DMS153 treated with DMSO at 0.1 percent for 48 hours (cell line): ENCODE measurements at regions not wholly inside any gene's neighbourhood (a gene's known extent, or its start where the extent isn't known, plus 50 kb on each side); places are given as distances from the start of the nearest gene placed in this dataset.
A peak's percentile ranks its signal among the peaks of the same experiment; 100 is the strongest.
"Not testable (repeated sequence)": the region's sequence is repeated elsewhere in the genome, so short reads cannot be mapped to it uniquely, and the experiment has no call there.

Experiments used
- DNase-seq: peaks from one replicate; lab custom pipeline; 2025; ENCODE audit not compliant: unreplicated experiment; lab: John Stamatoyannopoulos, UW

DNA sequence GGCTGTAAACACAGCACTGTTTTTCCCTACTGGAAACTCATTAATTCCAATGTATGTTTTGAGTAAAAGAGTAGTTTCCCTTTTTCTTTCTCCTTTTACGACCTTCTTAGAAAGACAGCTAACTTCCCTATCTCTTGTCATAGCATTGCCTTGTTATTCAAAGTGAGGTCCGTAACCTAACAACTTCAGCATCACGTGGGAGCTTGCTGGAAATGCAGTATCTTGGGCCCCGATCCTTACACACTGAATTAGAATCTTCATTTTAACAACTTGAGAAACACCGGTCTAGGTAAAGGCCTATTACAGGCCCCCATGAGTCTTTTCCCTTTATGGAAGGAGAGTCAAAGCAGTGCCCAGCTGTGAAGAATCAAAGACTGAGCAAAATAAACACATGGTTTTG is 230.7 kb upstream of the PRKD1 start:
- no peak for DNase-seq

DNA sequence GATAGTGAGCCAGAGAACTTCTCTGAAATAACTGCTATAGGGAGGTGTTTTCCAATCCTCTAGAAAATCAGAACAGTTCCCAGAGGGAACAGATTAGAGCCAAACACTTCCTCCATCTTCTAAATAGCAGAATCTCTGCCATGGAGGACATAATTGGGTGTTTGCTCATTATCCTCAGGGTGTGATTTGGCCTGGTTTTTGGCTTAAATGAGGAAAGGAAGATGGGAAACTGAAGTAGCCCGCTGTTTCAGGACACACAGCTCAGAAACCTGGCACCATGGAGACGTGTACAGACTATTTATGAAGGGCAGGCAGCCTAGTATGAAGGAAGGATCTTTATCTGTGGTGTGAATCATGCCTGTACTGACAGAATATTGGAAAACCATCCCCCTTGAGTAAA is 231.7 kb upstream of the PRKD1 start:
- no peak for DNase-seq

DNA sequence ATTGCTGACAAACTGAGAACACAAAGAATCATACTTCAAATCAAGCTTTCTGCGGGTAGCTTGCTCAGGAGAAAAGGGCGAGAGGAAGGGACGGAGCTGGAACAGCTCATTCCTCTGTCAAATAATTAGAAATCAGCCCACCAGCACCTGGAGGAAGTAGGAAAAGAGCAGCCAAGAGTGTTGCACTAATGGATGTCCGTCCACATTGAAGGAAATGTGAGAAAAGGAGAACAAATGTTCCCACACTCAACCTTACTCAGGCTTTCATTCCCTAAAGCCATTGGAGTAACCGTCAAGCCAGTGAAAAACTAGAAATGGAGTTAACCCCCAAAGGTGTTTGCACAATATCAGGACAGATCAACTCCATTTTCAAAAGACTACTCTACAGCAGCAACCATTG is 233.0 kb upstream of the PRKD1 start:
- no peak for DNase-seq

DNA sequence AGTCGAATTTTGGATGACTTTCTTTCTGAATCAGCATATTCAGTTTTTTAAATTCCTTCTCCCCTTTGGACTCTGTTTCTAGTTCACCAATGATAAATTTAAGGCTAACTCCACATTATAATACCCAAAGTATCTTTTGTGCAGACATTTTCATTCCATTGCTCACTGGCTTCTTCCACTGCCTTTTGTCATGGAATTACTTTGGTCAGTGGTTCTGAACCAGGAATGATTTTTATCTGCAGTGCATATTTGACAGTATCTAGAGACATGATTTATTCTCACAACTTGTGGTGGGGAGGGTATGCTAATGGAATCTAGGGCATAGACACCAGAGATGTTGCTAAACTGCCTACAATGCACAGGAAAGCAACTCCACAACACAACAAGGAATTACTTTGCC is 234.4 kb upstream of the PRKD1 start:
- no peak for DNase-seq

DNA sequence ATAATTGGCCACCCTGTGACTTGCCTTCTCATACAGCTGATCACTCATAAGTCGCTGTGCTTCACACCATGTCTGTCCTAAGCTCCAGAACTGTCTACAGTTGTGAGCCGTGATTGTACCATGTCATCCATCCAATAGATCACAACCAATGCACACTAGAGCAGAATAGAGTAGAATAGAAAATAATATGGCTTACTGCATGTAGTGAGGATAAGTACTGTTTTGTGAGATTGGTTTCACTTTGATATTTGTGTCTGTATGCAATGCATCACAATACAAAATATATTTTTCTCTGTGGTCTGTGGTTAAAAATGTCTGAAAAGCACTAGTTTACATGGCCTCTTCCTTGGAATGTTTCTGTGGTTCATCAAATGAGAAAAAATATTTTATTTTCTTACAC is 237.6 kb upstream of the PRKD1 start:
- DNase-seq: no peak

DNA sequence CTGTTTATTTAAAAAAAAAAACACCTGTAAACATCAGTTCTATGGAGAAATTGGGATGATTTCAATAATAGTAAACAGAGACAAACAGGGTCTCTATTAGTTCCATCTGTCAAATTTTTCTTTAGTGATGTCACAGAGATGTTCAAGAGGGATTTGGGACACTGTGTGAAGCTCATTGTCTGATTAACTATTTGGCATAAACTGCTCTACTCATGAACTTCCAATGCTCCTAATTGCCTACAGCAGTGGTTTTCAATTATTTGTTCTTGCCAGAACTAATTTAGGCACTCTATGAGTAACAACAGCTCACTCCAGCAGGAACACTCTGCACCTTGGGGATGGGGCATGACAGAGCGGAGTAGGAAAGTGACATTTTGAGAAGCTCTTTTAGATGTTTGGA is 250.1 kb upstream of the PRKD1 start:
- DNase-seq: no peak

DNA sequence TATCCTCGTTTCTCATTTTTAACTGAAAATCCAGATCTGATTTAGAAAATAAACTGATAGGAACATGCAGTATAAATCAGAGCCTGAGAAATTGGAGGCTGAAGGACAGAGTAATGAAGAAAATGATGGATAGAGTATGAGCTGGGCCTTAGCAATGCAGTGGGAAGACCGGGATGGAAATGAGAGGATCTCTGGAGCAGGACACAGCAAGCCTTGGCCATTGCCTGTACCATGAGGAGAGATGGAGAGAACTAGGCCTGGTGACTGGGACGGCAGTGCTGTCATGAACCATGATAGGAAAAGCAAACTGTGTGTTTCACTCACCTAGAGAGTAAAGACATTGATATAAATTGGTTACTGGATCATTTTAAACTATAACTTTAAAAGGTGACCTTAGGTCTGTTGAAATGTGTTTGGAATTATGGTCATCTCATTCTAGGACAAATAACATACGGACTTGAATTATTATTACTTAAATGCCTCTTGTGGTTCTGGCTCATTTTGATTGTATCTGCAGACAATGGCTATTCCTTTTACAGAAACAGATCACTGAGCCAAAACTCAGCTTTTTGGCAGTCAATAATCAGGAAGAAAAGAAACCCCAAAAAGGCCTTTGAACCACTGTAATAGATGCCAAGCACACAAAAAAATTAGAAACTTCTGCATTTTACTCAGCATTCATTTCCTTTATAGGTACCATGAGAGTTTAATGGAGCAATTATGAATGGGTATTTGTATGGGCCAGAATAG is 251.9 kb upstream of the PRKD1 start:
- DNase-seq: no peak

DNA sequence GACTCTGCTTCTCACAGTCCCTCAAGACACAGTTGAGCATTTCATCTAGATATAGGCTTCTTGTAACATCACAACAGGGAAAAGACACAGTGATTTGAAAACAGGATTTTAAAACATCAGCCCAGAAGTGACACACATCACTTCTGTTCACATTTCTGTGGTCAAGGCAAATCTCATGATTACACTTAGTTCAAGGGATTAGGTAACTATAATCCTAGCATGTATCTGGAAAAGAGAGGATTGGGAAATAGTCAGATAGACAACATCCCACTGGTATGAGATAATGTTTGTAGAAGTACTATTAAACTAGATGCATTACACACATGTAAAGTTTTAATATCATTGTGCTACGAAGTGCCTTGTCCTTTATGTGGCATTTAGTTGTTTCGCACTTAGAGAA is 252.6 kb upstream of the PRKD1 start:
- no peak for DNase-seq

DNA sequence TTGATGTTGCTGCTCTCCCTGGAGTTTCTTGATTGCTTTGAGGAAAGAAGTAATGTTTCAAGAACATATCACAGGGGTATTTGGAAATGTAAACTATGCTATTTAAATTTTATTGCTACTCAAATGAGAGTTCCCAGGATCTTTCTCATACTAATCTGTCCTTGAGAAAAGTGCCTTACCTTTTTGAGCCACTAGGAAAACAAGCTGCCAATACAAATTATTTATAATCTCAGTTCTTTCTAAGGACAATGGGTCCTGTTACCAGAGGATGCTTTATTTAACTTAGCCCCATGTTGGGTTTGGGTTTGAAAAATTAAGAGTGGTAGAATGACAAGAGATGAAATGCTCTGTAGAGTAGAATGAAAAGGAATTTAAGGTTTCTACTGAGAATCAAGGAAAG is 258.2 kb upstream of the PRKD1 start:
- no peak for DNase-seq

DNA sequence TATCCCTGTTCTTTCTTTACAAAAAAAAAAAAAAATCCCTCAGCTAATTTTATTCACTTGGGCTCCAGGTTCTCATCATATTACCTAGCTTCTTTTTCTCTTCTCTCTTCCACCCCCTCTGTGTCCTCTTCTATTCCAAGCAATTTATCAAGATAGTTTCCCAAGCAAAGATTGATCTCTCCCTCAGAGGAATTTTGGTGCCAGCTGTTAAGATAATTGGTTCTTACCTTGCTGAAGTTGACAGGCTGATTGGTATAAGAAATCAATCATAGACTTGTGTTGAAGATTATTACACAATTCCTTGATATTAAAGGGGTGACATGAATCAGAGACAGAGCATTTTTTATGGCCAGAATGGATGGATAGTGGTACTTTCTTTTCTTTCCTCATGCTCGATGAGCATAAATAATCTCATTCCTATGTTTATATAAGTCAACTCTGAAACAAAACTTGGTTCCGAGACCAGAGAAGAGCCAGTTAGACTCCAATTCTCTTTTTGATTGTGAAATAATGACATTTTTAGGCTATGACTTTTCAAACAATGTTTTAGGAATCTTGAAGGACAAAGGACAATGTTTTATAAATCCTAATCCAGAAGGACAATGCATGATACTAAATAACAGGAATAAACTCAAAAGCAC is 264.1 kb upstream of the PRKD1 start:
- no peak for DNase-seq

DNA sequence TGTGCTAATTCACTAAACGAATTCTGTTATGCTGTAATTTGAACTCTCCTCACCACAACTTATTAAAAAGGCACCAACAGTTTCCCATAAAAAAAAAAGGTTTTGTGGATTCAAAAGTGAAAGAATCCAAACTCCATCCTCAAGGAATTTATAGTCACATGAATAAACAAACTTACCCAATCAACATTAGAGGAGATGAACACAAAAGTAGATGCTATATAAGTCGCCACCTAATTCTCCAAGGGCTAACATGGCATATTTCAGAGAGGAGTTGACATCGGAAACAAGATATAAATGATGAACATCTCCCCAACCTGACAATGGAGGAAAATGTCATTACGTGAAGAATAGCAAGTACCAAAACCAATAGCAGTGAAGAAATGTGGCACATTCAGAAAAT is 265.5 kb upstream of the PRKD1 start:
- DNase-seq: no peak

DNA sequence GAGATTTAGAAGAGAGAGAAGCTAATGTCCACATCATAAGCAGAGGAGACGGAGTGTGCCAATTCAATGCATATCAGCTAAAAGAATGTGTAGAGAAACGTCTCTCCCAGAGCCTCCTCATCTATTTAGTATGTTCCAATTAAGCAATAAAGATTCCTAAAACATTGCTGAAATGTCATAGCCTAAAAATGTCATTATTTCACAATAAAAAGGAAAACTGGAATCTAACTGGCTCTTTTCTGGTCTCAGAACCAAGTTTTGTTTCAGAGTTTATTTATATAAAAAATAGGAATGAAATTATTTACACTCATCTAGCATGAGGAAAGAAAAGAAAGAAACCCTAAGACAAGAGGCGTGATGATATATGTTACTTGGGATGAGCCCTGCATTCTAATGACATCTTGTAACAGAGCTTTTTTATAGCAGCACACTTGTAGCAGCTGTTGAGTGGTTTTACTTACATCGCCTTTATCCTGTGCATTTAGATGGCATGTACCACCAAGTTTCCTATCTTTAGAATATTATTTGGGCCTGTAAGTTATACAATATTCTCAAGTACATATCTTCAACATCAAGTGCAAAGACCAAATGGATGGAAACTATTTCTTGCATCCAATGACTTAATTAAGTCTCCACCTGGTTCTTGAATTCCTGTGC is 266.3 kb upstream of the PRKD1 start:
- DNase-seq: no peak

DNA sequence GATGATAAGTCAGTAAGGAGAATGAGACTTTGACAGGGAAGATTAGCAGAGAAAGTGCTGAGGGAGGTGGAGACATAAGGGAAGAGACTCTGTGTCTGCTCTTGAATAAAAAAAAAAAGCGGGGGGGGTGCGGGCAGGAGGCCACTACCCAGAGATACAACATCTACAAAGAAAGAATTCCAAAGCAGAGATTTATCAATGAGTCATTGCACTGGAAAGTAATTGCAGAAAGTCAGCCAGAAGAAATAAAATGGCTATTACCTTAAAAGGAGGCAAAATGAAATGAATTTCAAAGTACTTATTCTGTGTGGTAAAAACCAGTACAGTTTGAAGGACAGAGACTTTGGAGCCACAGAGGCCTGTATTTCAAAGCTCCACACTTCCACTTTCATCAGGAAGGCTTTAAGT is 267.1 kb upstream of the PRKD1 start:
- no peak for DNase-seq

DNA sequence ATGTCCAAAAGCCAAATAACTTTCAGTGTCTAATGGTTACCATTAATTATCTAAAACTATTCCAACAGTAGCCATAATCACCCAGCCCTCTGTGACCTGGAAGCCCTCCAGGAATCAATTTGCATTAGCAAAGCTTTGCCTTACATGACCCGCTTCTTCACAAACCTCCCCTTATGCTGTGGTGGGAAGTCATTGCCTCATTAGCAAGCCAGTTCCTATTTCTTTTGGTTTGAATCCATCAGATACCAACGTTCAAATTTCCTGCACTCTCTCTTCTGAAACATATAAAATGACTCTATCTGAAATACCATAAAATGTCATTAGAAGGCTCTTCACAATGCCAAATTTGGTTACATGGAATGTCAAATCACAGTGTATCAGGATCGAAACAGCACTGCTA is 268.3 kb upstream of the PRKD1 start:
- no peak for DNase-seq

DNA sequence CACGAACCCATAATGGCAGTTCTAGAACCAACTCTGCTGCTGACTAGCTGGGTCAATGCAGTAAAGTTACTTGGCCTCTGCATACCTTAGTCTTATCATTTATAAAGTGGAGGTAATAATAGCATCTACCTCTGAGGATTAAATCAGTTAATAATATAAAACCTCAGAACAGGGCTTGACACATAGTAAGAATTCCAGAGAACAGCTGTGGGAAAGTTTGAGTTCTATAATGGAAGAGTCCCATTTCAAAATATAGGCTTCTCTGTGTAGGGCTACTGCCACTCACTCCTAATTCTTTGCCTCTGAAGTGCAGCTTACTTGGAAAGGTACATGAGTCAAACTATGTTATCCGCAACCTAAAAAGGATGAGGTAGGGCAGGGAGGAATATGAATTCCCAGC is 269.2 kb upstream of the PRKD1 start:
- DNase-seq: no peak

DNA sequence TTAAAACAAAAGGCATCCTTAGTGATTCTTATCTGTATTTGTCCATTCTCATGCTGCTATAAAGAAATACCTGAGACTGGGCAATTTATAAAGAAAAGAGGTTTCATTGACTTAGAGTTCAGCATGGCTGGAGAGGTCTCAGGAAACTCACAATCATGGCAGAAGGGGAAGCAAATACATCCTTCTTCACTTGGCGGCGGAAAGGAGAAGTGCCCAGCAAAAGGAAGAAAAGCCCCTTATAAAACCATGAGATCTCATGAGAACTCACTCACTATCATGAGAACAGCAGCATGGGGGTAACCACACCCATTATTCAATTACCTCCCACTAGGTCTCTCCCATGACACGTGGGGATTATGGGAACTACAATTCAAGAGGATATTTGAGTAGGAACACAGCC is 271.1 kb upstream of the PRKD1 start:
- not testable (repeated sequence) for DNase-seq

DNA sequence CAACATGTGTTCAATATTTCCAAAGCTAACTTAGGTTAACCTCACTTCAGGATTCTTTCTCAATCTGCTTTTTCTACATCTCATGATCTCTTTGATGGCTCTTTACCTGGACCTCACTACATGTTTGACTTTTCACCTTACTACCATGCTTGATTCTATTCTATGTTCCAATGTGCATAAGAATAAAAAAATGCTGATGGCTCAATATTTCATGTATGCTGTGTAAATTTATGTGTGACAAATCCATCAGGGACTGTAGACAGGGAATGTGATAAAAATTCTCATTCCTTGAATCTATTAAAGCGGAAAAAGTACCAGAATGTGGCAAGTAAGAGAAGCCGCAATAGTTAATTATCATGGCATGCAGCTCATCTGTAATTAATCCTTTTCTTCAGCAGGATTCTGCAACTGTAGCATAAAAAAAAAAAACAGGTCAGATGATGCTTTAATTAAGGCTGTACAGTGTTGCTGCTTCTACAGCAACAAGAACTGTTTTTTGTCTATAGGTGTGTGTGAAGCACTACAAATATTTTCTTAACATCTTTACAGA is 276.9 kb upstream of the PRKD1 start:
- DNase-seq: no peak

DNA sequence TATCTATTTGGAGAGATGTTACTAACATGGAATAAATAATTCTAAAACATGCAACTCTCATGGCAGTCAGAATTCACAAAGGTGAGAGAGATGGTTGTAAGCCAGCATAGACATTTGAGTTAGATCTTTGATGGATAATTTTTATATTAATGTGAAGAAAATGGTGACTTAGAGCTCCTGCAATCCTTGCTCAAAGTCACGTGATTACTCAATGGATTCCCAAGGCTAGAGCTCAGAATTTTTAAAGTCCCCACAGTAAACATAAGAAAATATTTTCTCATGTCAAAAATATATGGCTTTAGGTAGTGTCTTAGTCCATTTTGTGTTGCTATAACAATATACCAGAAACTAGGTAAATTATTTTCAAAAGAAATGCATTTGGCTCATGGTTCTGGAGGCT is 281.5 kb upstream of the PRKD1 start:
- DNase-seq: no peak

DNA sequence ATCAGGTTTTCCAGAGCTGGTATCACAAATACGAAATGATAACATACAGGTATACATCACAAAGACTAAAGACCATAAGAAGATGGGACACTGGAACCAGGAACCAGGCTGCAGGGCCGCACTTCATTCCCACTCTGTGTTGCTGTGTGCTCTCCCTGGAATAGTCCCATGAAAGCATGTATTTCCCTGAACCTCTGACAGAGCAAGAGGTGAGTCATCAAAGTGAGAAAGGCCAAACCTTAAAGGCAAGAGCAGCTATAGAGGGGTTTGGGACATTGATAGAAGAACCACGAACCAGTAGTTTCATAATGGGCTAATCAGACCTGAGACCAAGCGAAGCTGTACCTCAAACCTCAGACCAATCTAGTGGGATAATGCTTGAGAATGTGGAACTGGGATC is 283.0 kb upstream of the PRKD1 start:
- DNase-seq: no peak

DNA sequence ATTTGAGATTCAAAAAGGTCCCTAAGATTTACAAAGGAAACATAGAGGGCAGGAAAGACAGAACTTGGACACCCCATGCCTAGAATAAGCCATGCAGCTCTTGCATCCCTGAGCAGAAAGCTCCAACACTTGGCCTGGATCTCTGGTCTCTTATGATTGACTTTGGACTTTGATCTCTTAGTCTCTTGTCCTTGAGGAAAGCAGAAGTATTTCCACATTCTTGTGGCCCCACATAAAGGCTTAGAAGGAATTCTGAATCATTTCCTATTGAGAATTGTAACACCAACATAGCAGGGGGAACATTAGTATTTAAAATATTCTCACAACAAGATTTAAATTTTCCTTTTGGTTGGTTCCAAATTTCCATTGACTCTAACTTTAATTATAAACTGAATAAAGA is 283.7 kb upstream of the PRKD1 start:
- DNase-seq: no peak

DNA sequence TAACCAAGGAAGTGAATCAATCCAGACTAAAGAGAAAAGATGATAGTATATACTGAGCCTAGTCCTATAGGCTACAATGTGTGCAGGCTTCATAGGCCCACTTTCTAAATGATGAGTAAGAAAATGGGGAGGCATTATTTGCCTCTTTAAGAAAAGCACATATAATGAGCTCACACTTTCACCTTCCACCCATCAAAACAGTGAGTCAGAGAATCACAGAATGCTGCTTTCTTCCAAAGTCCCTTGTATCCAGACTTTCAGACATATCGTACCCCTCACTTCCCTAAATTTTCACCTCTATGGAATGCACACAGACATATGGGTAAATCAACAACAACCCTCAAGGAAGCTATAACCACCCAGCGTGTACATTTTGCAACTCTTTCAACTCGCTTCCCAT is 286.4 kb upstream of the PRKD1 start:
- no peak for DNase-seq

DNA sequence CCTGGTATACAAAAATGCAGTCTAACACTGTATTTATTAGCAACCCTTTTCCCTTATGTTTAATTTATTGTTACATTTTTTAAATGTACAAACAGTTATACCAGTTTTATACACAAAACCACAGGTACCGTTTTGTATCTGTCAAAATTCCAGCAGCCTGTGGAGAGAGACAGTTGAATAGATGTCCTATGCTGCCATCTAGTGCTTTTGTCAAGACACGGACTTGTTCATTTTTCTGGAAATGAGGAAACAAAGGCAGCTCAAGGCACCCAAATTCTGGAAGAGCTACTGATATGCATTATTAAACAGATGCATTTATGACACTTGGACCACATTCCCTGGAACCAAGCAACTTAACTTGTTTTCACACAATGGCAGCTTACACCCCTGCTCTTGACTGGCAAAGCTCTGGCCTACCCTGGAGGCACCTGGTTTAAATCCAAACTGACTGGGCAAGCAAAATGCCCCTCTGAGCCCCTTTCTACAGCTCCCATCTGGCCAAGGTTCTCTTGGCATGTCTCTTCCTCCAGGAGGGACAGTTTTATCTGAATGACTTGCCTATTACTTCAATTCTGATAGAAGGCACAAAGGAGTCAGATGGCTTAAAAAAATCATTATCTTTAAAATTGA is 286.9 kb upstream of the PRKD1 start:
- DNase-seq: peak; percentile 70
